Endothelial cell (in vitro differentiated cells): ENCODE measurements at regions not wholly inside any gene's neighbourhood (a gene's known extent, or its start where the extent isn't known, plus 50 kb on each side); places are given as distances from the start of the nearest gene placed in this dataset.

Experiments
- DNase-seq: peaks from one replicate; pipeline ENCODE4 v3.0.0; 2021; ENCODE audit warnings: low spot score
- H3K27ac Mint-ChIP-seq: one replicate; pipeline ENCODE4 v1.8.0; 2021; ENCODE audit warnings: mixed read lengths, inconsistent platforms; ENCODE audit not compliant: unreplicated experiment
- H3K27me3 Mint-ChIP-seq: one replicate; pipeline ENCODE4 v1.8.0; 2021; ENCODE audit warnings: mild to moderate bottlenecking, moderate library complexity, mixed read lengths, inconsistent platforms; ENCODE audit not compliant: unreplicated experiment
- H3K36me3 Mint-ChIP-seq: one replicate; pipeline ENCODE4 v1.8.0; 2021; ENCODE audit warnings: mild to moderate bottlenecking, low read depth, mixed read lengths, inconsistent platforms; ENCODE audit not compliant: unreplicated experiment
- H3K4me1 Mint-ChIP-seq: one replicate; pipeline ENCODE4 v1.8.0; 2021; ENCODE audit warnings: mild to moderate bottlenecking, mixed read lengths, inconsistent platforms; ENCODE audit not compliant: unreplicated experiment
- H3K4me3 Mint-ChIP-seq: one replicate; pipeline ENCODE4 v1.8.0; 2021; ENCODE audit warnings: mild to moderate bottlenecking, mixed read lengths, inconsistent platforms; ENCODE audit not compliant: unreplicated experiment
- H3K9me3 Mint-ChIP-seq: one replicate; pipeline ENCODE4 v1.8.0; 2021; ENCODE audit warnings: mixed read lengths, inconsistent platforms; ENCODE audit not compliant: unreplicated experiment
- CTCF ChIP-seq: fragments of 200-600 bp; sonication (generic); IDR thresholded peaks from one replicate; pipeline ENCODE4 v1.5.0; 2021; ENCODE audit warnings: antibody characterized with exemption; ENCODE audit not compliant: unreplicated experiment

GRCh38 chr12:90630006-90630405, 325.0 kb downstream of the CCER1 start:
- Mint-ChIP-seq H3K4me3 (no peak overlapping the region), H3K27ac (no peak overlapping the region), H3K4me1 (no peaks in the 10 kb centered on the region), H3K9me3 (no peaks in the 10 kb centered on the region), H3K27me3 (no peaks in the 10 kb centered on the region), H3K36me3 (no peaks in the 10 kb centered on the region)
- DNase-seq: no peak
- TF ChIP-seq CTCF: no peak

GRCh38 chr12:90628213-90628612, 326.8 kb downstream of the CCER1 start:
- DNase-seq: no peak
- TF ChIP-seq CTCF: no peak
- Mint-ChIP-seq H3K27ac (no peak overlapping the region), H3K4me3 (no peak overlapping the region), H3K4me1 (no peaks in the 10 kb centered on the region), H3K27me3 (no peaks in the 10 kb centered on the region), H3K9me3 (no peaks in the 10 kb centered on the region), H3K36me3 (no peaks in the 10 kb centered on the region)

GRCh38 chr12:90627180-90627896, 327.6 kb downstream of the CCER1 start:
- Mint-ChIP-seq H3K4me3 (no peak overlapping the region), H3K9me3 (no peaks in the 10 kb centered on the region), H3K27ac (no peak overlapping the region), H3K27me3 (no peaks in the 10 kb centered on the region), H3K36me3 (no peaks in the 10 kb centered on the region), H3K4me1 (peaks cover 2% of the 10 kb centered on the region)
- TF ChIP-seq CTCF: no peak
- no peak for DNase-seq

GRCh38 chr12:90622431-90622830, 332.5 kb downstream of the CCER1 start:
- Mint-ChIP-seq H3K4me1 (peaks cover 2% of the 10 kb centered on the region), H3K27me3 (peaks cover 2% of the 10 kb centered on the region), H3K27ac (no peak overlapping the region), H3K36me3 (no peaks in the 10 kb centered on the region), H3K9me3 (no peaks in the 10 kb centered on the region), H3K4me3 (no peak overlapping the region)
- DNase-seq: no peak
- TF ChIP-seq CTCF: no peak

- no peak overlapping the region for H3K27ac Mint-ChIP-seq
- peaks cover 2% of the 10 kb centered on the region for H3K27me3 Mint-ChIP-seq
- TF ChIP-seq CTCF: no peak
- DNase-seq: no peak
- no peaks in the 10 kb centered on the region for H3K9me3 Mint-ChIP-seq
- H3K4me3 Mint-ChIP-seq: no peak overlapping the region
- peaks cover 2% of the 10 kb centered on the region for H3K4me1 Mint-ChIP-seq
- H3K36me3 Mint-ChIP-seq: no peaks in the 10 kb centered on the region
Observed at GRCh38 chr12:90621927-90622326, 333.0 kb downstream of the CCER1 start.
